ENCODE measurements at regions not wholly inside any gene's neighbourhood (a gene's known extent, or its start where the extent isn't known, plus 50 kb on each side); places are given as distances from the start of the nearest gene placed in this dataset.

DNA sequence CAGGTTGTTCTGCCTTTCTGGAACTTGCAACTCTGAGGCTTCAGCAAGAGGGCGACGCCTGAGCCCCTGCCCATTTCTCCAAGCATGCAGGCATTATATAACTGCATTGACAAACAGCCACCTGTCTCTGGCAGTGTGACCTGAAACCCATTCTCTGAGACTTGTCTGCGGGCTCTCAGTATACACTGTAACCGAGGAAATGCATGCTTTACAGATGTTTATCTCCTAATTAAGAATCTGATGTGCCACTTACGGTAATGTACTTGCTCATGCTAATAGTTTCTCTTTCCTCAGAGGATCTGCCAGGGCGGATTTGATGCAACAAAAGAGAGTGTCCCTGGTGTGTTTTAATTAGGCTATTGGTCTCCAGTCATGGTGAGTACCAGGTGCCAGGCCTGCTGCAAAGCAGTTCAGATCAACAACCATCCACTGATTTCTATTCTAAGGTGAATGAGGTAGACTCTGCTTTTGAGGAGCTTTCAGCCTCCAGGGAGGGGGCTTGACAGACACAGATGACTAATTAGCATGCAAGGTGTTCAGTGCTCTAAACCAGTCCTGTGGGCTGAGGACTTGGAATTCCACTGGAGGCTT lies 593.7 kb upstream of the KLF4 start:
- H3K4me1 ChIP-seq (ENCODE audit: control insufficient read depth in 2 of 2, insufficient read depth in 2 of 2, low read length in 2 of 2), result no peaks in the 10 kb centered on the region
- H3K4me3 ChIP-seq (ENCODE audit: control extremely low read depth in 1 of 5, extremely low read depth in 1 of 5, insufficient read depth in 1 of 5, low read depth in 2 of 5, low read length in 4 of 5), result no peak overlapping the region
- ChIA-PET CTCF (no interaction called here), POLR2A (no interaction called here)
- no peak for ATAC-seq (ENCODE audit: low read depth)
- H3K9me3 ChIP-seq (ENCODE audit: control extremely low read depth in 1 of 3, control insufficient read depth in 2 of 3, insufficient read depth in 1 of 3, low read length in 2 of 3), result peaks cover 0 to 3% (median 0%) of the 10 kb centered on the region in 3 donors
- no peaks in the 10 kb centered on the region for H3K4me1 Mint-ChIP-seq
- H3K79me2 ChIP-seq (ENCODE audit: control insufficient read depth, insufficient read depth, low read length), result no peaks in the 10 kb centered on the region
- H3K4me3 Mint-ChIP-seq, result no peak overlapping the region
- H3K4me2 ChIP-seq (replicated peaks; ENCODE audit: low read depth, low read length, poor library complexity, severe bottlenecking), result no peak overlapping the region
- H3K27me3 Mint-ChIP-seq, result peaks cover 6% of the 10 kb centered on the region
- intact Hi-C loops (cut with micrococcal nuclease), result no loop called here
- no peak overlapping the region for H3K27ac ChIP-seq (ENCODE audit: low read length in 2 of 2)
- H2AFZ ChIP-seq (ENCODE audit: insufficient read depth, low read depth, low read length, poor library complexity, severe bottlenecking), result no peak overlapping the region
- H3K27ac Mint-ChIP-seq, result no peak overlapping the region
- no peaks in the 10 kb centered on the region for H3K9me3 Mint-ChIP-seq (ENCODE audit: insufficient read depth)
- 94% methylated on average over 5 of the region's 6 CpGs for WGBS (ENCODE audit: insufficient coverage)
- H3K27me3 ChIP-seq (replicated peaks in 1 of 4; ENCODE audit: control extremely low read depth in 1 of 4, control insufficient read depth in 3 of 4, insufficient read depth in 4 of 4, low read length in 3 of 4), result no peaks in the 10 kb centered on the region
- H3K36me3 ChIP-seq (replicated peaks in 1 of 2; ENCODE audit: control extremely low read depth in 1 of 2, control insufficient read depth in 1 of 2, extremely low read depth in 1 of 2, insufficient read depth in 2 of 2, low read length in 1 of 2), result no peaks in the 10 kb centered on the region
- TF ChIP-seq, protein P1, sequence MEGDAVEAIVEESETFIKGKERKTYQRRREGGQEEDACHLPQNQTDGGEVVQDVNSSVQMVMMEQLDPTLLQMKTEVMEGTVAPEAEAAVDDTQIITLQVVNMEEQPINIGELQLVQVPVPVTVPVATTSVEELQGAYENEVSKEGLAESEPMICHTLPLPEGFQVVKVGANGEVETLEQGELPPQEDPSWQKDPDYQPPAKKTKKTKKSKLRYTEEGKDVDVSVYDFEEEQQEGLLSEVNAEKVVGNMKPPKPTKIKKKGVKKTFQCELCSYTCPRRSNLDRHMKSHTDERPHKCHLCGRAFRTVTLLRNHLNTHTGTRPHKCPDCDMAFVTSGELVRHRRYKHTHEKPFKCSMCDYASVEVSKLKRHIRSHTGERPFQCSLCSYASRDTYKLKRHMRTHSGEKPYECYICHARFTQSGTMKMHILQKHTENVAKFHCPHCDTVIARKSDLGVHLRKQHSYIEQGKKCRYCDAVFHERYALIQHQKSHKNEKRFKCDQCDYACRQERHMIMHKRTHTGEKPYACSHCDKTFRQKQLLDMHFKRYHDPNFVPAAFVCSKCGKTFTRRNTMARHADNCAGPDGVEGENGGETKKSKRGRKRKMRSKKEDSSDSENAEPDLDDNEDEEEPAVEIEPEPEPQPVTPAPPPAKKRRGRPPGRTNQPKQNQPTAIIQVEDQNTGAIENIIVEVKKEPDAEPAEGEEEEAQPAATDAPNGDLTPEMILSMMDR (IDR thresholded peaks at IDR 0.05), result no peak
- no peak for TF ChIP-seq EZH2 (IDR thresholded peaks at IDR 0.05; ENCODE audit: borderline replicate concordance, insufficient read depth, low read depth, low read length, poor library complexity, severe bottlenecking)
- DNase-seq, result no peak
- no peak overlapping the region for H3K9ac ChIP-seq (ENCODE audit: low read length)
- H4K20me1 ChIP-seq (ENCODE audit: control insufficient read depth, insufficient read depth, low read length, poor library complexity, severe bottlenecking), result no peaks in the 10 kb centered on the region

DNA sequence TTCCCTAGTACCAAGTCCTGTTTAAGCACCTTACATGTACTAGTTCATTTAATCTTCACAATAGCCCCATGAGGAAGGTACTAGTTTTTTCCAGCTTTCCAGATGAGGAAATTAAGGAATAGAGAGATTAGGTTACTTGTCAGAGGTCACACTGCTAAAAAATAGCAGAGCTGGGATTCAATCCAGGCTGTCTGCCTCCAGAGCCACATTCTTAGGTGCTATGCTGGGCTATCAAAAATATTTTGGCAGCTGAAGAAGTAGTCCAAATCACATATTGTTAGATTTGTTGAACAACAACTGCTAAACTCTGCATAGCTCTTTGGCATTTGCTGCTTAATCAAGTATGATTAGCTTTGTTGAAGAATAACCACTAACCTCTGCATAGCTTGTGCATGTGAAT lies 591.5 kb upstream of the KLF4 start:
- Histone ChIP-seq H4K20me1 (ENCODE audit: control insufficient read depth, insufficient read depth, low read length, poor library complexity, severe bottlenecking) (no peaks in the 10 kb centered on the region), H3K27me3 (replicated peaks in 1 of 4; ENCODE audit: control extremely low read depth in 1 of 4, control insufficient read depth in 3 of 4, insufficient read depth in 4 of 4, low read length in 3 of 4) (no peaks in the 10 kb centered on the region), H3K79me2 (ENCODE audit: control insufficient read depth, insufficient read depth, low read length) (no peaks in the 10 kb centered on the region), H3K4me1 (ENCODE audit: control insufficient read depth in 2 of 2, insufficient read depth in 2 of 2, low read length in 2 of 2) (no peaks in the 10 kb centered on the region), H3K27ac (ENCODE audit: low read length in 2 of 2) (no peak overlapping the region), H3K36me3 (replicated peaks in 1 of 2; ENCODE audit: control extremely low read depth in 1 of 2, control insufficient read depth in 1 of 2, extremely low read depth in 1 of 2, insufficient read depth in 2 of 2, low read length in 1 of 2) (no peaks in the 10 kb centered on the region), H3K9me3 (ENCODE audit: control extremely low read depth in 1 of 3, control insufficient read depth in 2 of 3, insufficient read depth in 1 of 3, low read length in 2 of 3) (peaks cover 0 to 3% (median 0%) of the 10 kb centered on the region in 3 donors), H3K4me3 (ENCODE audit: control extremely low read depth in 1 of 5, extremely low read depth in 1 of 5, insufficient read depth in 1 of 5, low read depth in 2 of 5, low read length in 4 of 5) (no peak overlapping the region), H3K9ac (ENCODE audit: low read length) (no peak overlapping the region), H2AFZ (ENCODE audit: insufficient read depth, low read depth, low read length, poor library complexity, severe bottlenecking) (no peak overlapping the region), H3K4me2 (replicated peaks; ENCODE audit: low read depth, low read length, poor library complexity, severe bottlenecking) (no peak overlapping the region)
- TF ChIP-seq, protein P1 (IDR thresholded peaks at IDR 0.05), result no peak
- TF ChIP-seq EZH2 (IDR thresholded peaks at IDR 0.05; ENCODE audit: borderline replicate concordance, insufficient read depth, low read depth, low read length, poor library complexity, severe bottlenecking), result no peak
- Mint-ChIP-seq H3K27me3 (peaks cover 6% of the 10 kb centered on the region), H3K9me3 (ENCODE audit: insufficient read depth) (no peaks in the 10 kb centered on the region), H3K4me3 (no peak overlapping the region), H3K27ac (no peak overlapping the region), H3K4me1 (no peaks in the 10 kb centered on the region)
- ChIA-PET CTCF (no interaction called here), POLR2A (no interaction called here)
- DNase-seq (no peak), ATAC-seq (ENCODE audit: low read depth) (no peak)
- intact Hi-C loops (cut with micrococcal nuclease), result no loop called here

Data from B cell (primary cell).